HepG2 (cell line): ENCODE measurements at regions not wholly inside any gene's neighbourhood (a gene's known extent, or its start where the extent isn't known, plus 50 kb on each side); places are given as distances from the start of the nearest gene placed in this dataset.

Source experiments
- ATAC-seq: fragments of 200-7000 bp; cut with Tn5 transposase; 3 replicates; pipeline ENCODE4 v1.9.1; 2020; ENCODE audit warnings: mild to moderate bottlenecking, moderate library complexity
- BruUV-seq: library from RNA; stranded (reverse); fragments of 400-500 nt; replicated peaks from 2 replicates; lab custom pipeline; 2021; lab: Mats Ljungman, UMichigan
- CTCF ChIA-PET: fragments of 300-600 bp; formaldehyde crosslinking; extraction: SDS; loops from one replicate; lab custom pipeline; 2021; ENCODE audit warnings: low total read pairs, inconsistent platforms, low intra/inter-chr PET ratio; lab: Yijun Ruan, JAX
- POLR2A ChIA-PET: fragments of 350-600 bp; sonication (Branson Sonifier 250); formaldehyde crosslinking; loops from one replicate; lab custom pipeline; 2020; ENCODE audit warnings: antibody characterized with exemption, inconsistent platforms; lab: Yijun Ruan, JAX
- DNase-seq: peaks from one replicate; pipeline ENCODE4 v3.0.0-alpha.2; 2015; ENCODE audit warnings: low spot score
- FAIRE-seq: peaks from 3 replicates; lab custom pipeline; 2011; peaks lifted over from hg19 to GRCh38; lab: Jason Lieb, UNC
- H2AFZ ChIP-seq: one replicate; pipeline ENCODE4 v1.6.1; 2011; ENCODE audit warnings: low read length, inconsistent platforms
- H3K27ac ChIP-seq: fragments of 300-600 bp; 3 replicates; pipeline ENCODE4 v1.8.0; 2011; ENCODE audit warnings: mixed run types, mild to moderate bottlenecking, mixed read lengths, low read length, inconsistent platforms; ENCODE audit not compliant: insufficient read depth; ENCODE audit errors: extremely low read length
- H3K27me3 ChIP-seq, 2 experiments: fragments of 200-600 bp in 1 of 2; 2 replicates in 1 of 2; 3 replicates in 1 of 2; pipeline versions ENCODE4 v1.6.0 to v1.8.0; 2011; ENCODE audit warnings: low read length in 2 of 2, mild to moderate bottlenecking in 2 of 2, moderate library complexity in 2 of 2, inconsistent platforms in 1 of 2; ENCODE audit not compliant: insufficient read depth in 2 of 2, control insufficient read depth in 1 of 2
- H3K36me3 ChIP-seq, 2 experiments: fragments of 200-600 bp in 1 of 2; replicated peaks in 1 of 2; 2 replicates in 1 of 2; 3 replicates in 1 of 2; pipeline versions ENCODE4 v1.5.1 to v1.8.0; 2011; ENCODE audit warnings: low read length in 2 of 2, inconsistent platforms in 1 of 2; ENCODE audit not compliant: insufficient read depth in 2 of 2, control insufficient read depth in 1 of 2
- H3K4me1 ChIP-seq: 2 replicates; pipeline ENCODE4 v1.5.1; 2012; ENCODE audit warnings: low read length, inconsistent platforms; ENCODE audit not compliant: insufficient read depth
- H3K4me2 ChIP-seq: 2 replicates; pipeline ENCODE4 v1.6.0; 2011; ENCODE audit warnings: low read depth, low read length, inconsistent platforms
- H3K4me3 ChIP-seq, 3 experiments: fragments of 200-600 bp in 1 of 3; sonication (generic), shearing (Covaris generic) in 1 of 3; replicated peaks in 1 of 3; 2 replicates each; pipeline ENCODE4 v1.5.1; 2011 to 2016; ENCODE audit warnings: low read length in 3 of 3, inconsistent platforms in 2 of 3, low read depth in 2 of 3, mild to moderate bottlenecking in 2 of 3, control low read depth in 1 of 3, mixed read lengths in 1 of 3; ENCODE audit not compliant: insufficient read depth in 1 of 3
- H3K79me2 ChIP-seq: one replicate; pipeline ENCODE4 v1.6.1; 2011; ENCODE audit warnings: low read length, inconsistent platforms; ENCODE audit not compliant: insufficient read depth
- H3K9ac ChIP-seq: 2 replicates; pipeline ENCODE4 v1.6.0; 2011; ENCODE audit warnings: mild to moderate bottlenecking, low read depth, low read length, inconsistent platforms; ENCODE audit not compliant: insufficient read depth
- H3K9me3 ChIP-seq: 2 replicates; pipeline ENCODE4 v1.5.1; 2012; ENCODE audit warnings: mild to moderate bottlenecking, low read length
- H4K20me1 ChIP-seq: 2 replicates; pipeline ENCODE4 v1.6.0; 2011; ENCODE audit warnings: inconsistent platforms, mild to moderate bottlenecking, low read length, moderate library complexity; ENCODE audit not compliant: insufficient read depth
- NFYC ChIP-seq: IDR thresholded peaks from 2 replicates; pipeline ENCODE4 v1.6.1; 2016; ENCODE audit warnings: missing genetic modification reagents, missing compliant biosample characterization
- NR2C2 ChIP-seq: sonication (generic); formaldehyde crosslinking; IDR thresholded peaks from 2 replicates; pipeline ENCODE4 v1.4.0; 2020; ENCODE audit warnings: missing genetic modification reagents, mild to moderate bottlenecking, moderate library complexity, borderline replicate concordance
- PHF5A ChIP-seq: IDR thresholded peaks from one replicate; pipeline ENCODE4 v1.6.1; 2018; ENCODE audit warnings: low read depth, missing genetic modification reagents; ENCODE audit not compliant: unreplicated experiment
- SP4 ChIP-seq: sonication (generic); formaldehyde crosslinking; IDR thresholded peaks from 2 replicates; pipeline ENCODE4 v1.8.1; 2023; ENCODE audit warnings: mild to moderate bottlenecking, missing genetic modification reagents
- ZBTB25 ChIP-seq: IDR thresholded peaks from 2 replicates; pipeline ENCODE4 v1.6.1; 2018; ENCODE audit warnings: missing genetic modification reagents
- ZKSCAN8 ChIP-seq: IDR thresholded peaks from 2 replicates; pipeline ENCODE4 v1.6.1; 2016; ENCODE audit warnings: borderline replicate concordance, missing genetic modification reagents, missing compliant biosample characterization
- ZMYM3 ChIP-seq: sonication (generic); formaldehyde crosslinking; IDR thresholded peaks from 2 replicates; pipeline ENCODE4 v1.5.1; 2020; ENCODE audit warnings: mild to moderate bottlenecking, missing genetic modification reagents
- ZNF792 ChIP-seq: IDR thresholded peaks from 2 replicates; pipeline ENCODE4 v1.6.1; 2016
- ZSCAN20 ChIP-seq: sonication (generic); formaldehyde crosslinking; IDR thresholded peaks from 2 replicates; pipeline ENCODE4 v1.4.0; 2020; ENCODE audit warnings: missing genetic modification reagents, mild to moderate bottlenecking, borderline replicate concordance
- WGBS: methylation state at CpG from one replicate; pipeline ENCODE4 v1.1.6; 2017; ENCODE audit warnings: low lambda C conversion rate; 5-methylcytosine and 5-hydroxymethylcytosine counted together
- in situ Hi-C: cut with HindIII; loops from 2 replicates; pipeline ENCODE4 v1.10.0; 2017; ENCODE audit warnings: low pct_unique_long_range_greater_than_20kb; ENCODE audit not compliant: extremely low pct_ligation_motif_present
- intact Hi-C: fragments of 100-400 bp; cut with micrococcal nuclease; formaldehyde crosslinking; loops from one replicate; pipeline ENCODE4 v1.10.0; 2022; ENCODE audit not compliant: unreplicated experiment
- TF ChIP-seq, protein P1 (sequence below): sonication (generic); formaldehyde crosslinking; IDR thresholded peaks from 2 replicates; pipeline ENCODE4 v1.4.0; 2020; ENCODE audit warnings: mild to moderate bottlenecking, missing genetic modification reagents

DNA sequence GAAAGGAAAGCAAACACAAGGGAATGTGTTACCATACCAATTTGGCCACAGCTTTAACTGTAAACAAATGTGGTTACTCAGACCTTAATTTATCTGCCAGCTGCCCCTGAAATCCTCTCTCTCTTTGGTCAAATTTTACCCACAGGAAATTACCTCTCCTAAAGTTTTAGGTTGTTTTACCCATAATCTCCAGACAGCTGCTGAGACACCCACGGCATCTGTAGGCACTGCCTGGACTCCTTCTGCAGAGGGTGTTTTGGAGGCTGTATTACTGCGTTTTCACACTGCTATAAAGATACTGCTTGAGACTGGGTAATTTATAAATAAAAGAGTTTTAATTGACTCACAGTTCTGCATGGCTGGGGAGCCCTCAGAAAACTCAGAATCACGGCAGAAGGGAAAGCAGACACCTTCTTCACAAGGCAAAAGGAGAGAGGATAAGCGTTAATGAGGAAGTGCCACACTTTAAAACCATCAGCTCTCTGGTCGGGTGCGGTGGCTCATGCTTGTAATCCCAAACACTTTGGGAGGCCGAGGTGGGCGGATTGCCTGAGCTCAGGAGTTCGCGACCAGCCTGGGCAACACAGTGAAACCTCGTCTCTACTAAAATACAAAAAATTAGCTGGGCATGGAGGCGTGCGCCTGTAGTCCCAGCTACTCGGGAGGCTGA is 677.5 kb upstream of the FSHR start:
- Histone ChIP-seq H3K4me3 (no peak overlapping the region), H3K4me1 (peaks cover 4% of the 10 kb centered on the region; the same call in 1 of the 2 replicates), H3K4me2 (no peak overlapping the region), H3K9me3 (no peaks in the 10 kb centered on the region), H4K20me1 (no peaks in the 10 kb centered on the region), H3K27me3 (no peaks in the 10 kb centered on the region), H2AFZ (no peak overlapping the region), H3K9ac (no peak overlapping the region), H3K79me2 (no peaks in the 10 kb centered on the region), H3K36me3 (no peaks in the 10 kb centered on the region), H3K27ac (no peak overlapping the region)
- BruUV-seq = no TSS peak
- CTCF ChIA-PET = no interaction called here
- no peak for FAIRE-seq
- no peak for TF ChIP-seq ZBTB25 (CRISPR knock-in tag)
- TF ChIP-seq ZMYM3 (CRISPR knock-in tag) = no peak
- TF ChIP-seq SP4 = no peak
- TF ChIP-seq NFYC (CRISPR knock-in tag) = no peak
- in situ Hi-C loops (no loop called here), intact Hi-C loops (no loop called here)
- no peak for DNase-seq
- WGBS = 22% methylated on average over 12 of the region's 14 CpGs
- no peak for ATAC-seq
- POLR2A ChIA-PET = no interaction called here

GRCh38 chr2:49830846-49831245 is 676.5 kb upstream of the FSHR start:
- Histone ChIP-seq H3K4me3 (no peak overlapping the region), H3K79me2 (no peaks in the 10 kb centered on the region), H4K20me1 (no peaks in the 10 kb centered on the region), H3K27me3 (no peaks in the 10 kb centered on the region), H3K9ac (no peak overlapping the region), H3K4me2 (no peak overlapping the region), H3K4me1 (no peaks in the 10 kb centered on the region), H3K9me3 (peaks cover 4% of the 10 kb centered on the region), H3K27ac (no peak overlapping the region), H2AFZ (no peak overlapping the region), H3K36me3 (no peaks in the 10 kb centered on the region)
- ChIA-PET POLR2A (no interaction called here), CTCF (no interaction called here)
- FAIRE-seq (no peak), ATAC-seq (no peak), DNase-seq (no peak)
- in situ Hi-C loops (no loop called here), intact Hi-C loops (no loop called here)
- WGBS = 7% methylated on average over 3 of the region's 3 CpGs
- no TSS peak for BruUV-seq
- no peak for TF ChIP-seq ZSCAN20 (CRISPR knock-in tag)
- no peak for TF ChIP-seq ZNF792 (CRISPR knock-in tag)
- TF ChIP-seq, protein P1, sequence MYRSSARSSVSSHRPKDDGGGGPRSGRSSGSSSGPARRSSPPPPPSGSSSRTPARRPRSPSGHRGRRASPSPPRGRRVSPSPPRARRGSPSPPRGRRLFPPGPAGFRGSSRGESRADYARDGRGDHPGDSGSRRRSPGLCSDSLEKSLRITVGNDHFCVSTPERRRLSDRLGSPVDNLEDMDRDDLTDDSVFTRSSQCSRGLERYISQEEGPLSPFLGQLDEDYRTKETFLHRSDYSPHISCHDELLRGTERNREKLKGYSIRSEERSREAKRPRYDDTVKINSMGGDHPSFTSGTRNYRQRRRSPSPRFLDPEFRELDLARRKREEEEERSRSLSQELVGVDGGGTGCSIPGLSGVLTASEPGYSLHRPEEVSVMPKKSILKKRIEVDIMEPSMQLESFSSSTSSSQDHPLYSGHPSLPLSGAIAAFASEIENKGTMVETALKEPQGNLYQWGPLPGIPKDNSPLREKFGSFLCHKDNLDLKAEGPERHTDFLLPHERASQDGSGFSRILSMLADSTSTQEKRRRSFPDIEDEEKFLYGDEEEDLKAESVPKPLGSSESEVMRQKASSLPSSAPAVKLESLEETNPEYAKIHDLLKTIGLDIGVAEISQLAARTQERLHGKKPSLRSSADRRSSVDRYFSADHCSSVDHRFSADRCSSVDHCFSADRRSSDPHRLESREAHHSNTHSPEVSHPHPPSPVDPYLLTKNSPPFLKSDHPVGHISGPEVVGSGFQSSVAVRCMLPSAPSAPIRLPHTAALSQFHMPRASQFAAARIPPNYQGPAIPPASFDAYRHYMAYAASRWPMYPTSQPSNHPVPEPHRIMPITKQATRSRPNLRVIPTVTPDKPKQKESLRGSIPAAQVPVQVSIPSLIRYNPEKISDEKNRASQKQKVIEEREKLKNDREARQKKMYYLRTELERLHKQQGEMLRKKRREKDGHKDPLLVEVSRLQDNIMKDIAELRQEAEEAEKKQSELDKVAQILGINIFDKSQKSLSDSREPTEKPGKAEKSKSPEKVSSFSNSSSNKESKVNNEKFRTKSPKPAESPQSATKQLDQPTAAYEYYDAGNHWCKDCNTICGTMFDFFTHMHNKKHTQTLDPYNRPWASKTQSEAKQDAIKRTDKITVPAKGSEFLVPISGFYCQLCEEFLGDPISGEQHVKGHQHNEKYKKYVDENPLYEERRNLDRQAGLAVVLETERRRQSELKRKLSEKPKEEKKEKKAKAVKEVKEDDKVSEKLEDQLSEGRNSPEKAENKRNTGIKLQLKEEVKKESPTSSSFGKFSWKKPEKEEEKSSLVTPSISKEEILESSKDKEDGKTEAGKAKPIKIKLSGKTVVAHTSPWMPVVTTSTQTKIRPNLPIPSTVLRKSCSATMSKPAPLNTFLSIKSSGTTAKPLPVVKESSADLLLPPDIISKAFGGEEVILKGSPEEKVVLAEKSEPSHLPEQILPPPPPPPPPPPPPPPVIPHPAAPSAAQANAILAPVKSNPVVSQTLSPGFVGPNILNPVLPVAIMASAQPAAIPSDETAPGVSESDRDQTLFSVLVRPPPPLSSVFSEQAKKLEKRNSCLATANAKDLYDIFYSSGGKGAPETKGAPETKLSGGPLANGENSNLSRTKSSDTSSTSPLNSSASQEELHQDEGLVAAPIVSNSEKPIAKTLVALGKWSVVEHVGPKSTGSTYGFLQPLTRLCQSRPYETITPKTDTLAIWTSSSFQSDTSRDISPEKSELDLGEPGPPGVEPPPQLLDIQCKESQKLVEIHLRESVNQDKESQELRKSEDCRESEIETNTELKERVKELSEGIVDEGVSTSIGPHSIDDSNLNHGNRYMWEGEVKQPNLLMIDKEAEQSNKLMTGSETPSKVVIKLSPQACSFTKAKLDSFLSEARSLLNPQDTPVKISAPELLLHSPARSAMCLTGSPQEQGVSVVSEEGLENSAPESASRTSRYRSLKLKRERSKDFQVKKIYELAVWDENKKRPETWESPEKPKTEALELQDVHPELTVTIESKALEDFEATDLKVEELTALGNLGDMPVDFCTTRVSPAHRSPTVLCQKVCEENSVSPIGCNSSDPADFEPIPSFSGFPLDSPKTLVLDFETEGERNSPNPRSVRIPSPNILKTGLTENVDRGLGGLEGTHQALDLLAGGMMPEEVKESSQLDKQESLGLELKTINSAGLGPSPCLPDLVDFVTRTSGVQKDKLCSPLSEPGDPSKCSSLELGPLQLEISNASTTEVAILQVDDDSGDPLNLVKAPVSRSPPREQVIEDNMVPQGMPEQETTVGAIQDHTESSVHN (CRISPR knock-in tag) = no peak
- no peak for TF ChIP-seq PHF5A
- TF ChIP-seq ZKSCAN8 (CRISPR knock-in tag) = no peak
- no peak for TF ChIP-seq NR2C2 (CRISPR knock-in tag)
